Panc1 (cell line): ENCODE measurements at regions not wholly inside any gene's neighbourhood (a gene's known extent, or its start where the extent isn't known, plus 50 kb on each side); places are given as distances from the start of the nearest gene placed in this dataset.

Experiments used
- TF ChIP-seq, protein P1 (sequence below): fragments of 450-650 bp; IDR thresholded peaks from 2 replicates; pipeline ENCODE4 v1.5.1; 2017; ENCODE audit warnings: mild to moderate bottlenecking
- TF ChIP-seq, protein P2 (sequence below), 2 experiments: IDR thresholded peaks; 2 replicates each; pipeline ENCODE4 v1.6.1; 2011 to 2012; ENCODE audit warnings: low read depth in 2 of 2, control low read depth in 1 of 2, low read length in 1 of 2, mild to moderate bottlenecking in 1 of 2, moderate library complexity in 1 of 2; ENCODE audit not compliant: insufficient read depth in 1 of 2

DNA sequence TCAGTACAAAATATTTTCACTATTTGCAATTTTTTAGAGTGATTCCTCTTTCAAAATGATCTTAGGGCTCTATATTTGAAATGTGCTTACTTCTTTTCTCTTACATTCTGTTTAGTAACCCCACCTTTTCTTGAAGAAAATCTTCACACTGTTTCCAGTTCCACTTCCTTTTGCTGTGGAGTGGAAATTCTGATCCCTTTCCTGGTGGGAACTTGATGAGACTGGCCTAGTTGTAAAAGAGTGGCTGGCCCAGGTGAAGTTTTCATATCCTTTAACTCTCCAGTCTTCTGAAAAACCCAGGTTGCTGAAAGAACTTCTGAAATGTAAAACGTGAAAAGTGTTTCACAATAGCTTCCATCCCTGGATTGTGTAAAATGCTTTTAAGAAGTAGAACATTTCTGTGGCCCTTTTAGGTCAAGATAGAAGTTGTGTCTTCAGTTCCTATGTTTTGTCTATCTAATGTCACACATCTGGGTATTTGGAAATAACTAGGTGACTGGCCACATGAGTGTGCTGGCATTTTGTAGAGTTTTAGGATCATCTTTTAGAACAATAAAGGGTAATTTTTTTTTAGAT, 84.8 kb upstream of the LRIG1 start:
- TF ChIP-seq, protein P1, sequence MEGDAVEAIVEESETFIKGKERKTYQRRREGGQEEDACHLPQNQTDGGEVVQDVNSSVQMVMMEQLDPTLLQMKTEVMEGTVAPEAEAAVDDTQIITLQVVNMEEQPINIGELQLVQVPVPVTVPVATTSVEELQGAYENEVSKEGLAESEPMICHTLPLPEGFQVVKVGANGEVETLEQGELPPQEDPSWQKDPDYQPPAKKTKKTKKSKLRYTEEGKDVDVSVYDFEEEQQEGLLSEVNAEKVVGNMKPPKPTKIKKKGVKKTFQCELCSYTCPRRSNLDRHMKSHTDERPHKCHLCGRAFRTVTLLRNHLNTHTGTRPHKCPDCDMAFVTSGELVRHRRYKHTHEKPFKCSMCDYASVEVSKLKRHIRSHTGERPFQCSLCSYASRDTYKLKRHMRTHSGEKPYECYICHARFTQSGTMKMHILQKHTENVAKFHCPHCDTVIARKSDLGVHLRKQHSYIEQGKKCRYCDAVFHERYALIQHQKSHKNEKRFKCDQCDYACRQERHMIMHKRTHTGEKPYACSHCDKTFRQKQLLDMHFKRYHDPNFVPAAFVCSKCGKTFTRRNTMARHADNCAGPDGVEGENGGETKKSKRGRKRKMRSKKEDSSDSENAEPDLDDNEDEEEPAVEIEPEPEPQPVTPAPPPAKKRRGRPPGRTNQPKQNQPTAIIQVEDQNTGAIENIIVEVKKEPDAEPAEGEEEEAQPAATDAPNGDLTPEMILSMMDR, result no peak
- TF ChIP-seq, protein P2, sequence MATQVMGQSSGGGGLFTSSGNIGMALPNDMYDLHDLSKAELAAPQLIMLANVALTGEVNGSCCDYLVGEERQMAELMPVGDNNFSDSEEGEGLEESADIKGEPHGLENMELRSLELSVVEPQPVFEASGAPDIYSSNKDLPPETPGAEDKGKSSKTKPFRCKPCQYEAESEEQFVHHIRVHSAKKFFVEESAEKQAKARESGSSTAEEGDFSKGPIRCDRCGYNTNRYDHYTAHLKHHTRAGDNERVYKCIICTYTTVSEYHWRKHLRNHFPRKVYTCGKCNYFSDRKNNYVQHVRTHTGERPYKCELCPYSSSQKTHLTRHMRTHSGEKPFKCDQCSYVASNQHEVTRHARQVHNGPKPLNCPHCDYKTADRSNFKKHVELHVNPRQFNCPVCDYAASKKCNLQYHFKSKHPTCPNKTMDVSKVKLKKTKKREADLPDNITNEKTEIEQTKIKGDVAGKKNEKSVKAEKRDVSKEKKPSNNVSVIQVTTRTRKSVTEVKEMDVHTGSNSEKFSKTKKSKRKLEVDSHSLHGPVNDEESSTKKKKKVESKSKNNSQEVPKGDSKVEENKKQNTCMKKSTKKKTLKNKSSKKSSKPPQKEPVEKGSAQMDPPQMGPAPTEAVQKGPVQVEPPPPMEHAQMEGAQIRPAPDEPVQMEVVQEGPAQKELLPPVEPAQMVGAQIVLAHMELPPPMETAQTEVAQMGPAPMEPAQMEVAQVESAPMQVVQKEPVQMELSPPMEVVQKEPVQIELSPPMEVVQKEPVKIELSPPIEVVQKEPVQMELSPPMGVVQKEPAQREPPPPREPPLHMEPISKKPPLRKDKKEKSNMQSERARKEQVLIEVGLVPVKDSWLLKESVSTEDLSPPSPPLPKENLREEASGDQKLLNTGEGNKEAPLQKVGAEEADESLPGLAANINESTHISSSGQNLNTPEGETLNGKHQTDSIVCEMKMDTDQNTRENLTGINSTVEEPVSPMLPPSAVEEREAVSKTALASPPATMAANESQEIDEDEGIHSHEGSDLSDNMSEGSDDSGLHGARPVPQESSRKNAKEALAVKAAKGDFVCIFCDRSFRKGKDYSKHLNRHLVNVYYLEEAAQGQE (IDR thresholded peaks at IDR 0.05; ENCODE audit: insufficient read depth in 1 of 2, low read depth in 2 of 2, low read length in 1 of 2), result no peak
